ENCODE measurements at regions not wholly inside any gene's neighbourhood (a gene's known extent, or its start where the extent isn't known, plus 50 kb on each side); places are given as distances from the start of the nearest gene placed in this dataset.

DNA sequence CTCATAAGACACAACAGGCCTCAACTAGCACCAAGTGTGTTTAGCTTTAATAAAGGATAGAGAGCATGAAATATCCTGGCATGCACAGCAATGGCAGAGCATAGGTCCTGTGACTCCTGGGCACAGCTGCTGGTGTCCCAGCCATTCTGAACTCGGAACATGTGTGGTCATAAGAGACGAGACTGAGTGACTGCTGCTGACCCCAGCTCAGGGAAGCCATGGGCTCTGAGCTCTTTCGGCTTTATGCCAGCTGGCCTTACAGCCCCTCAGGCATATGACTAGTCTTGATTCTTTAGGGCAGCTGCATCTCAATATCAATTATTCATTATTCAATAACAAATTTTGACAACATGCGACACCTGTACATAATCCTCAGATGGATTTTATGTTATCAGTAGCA lies 62.4 kb upstream of the TOPAZ1 start:
- H3K27ac ChIP-seq (ENCODE audit: low read depth, low read length, severe bottlenecking) = no peak overlapping the region
- no peaks in the 10 kb centered on the region for H3K36me3 ChIP-seq (ENCODE audit: control insufficient read depth, insufficient read depth, low read length)
- no peaks in the 10 kb centered on the region for H3K9me3 ChIP-seq (ENCODE audit: control insufficient read depth, low read length)
- 83 to 95% methylated on average over 4 of the region's 4 CpGs for WGBS, 2 experiments (ENCODE audit: insufficient coverage in 2 of 2)
- no peak overlapping the region for H3K4me3 ChIP-seq (ENCODE audit: extremely low read depth, insufficient read depth, low read length, poor library complexity, severe bottlenecking)
- no peaks in the 10 kb centered on the region for H3K4me1 ChIP-seq (ENCODE audit: control insufficient read depth, insufficient read depth, low read length, poor library complexity, severe bottlenecking)

DNA sequence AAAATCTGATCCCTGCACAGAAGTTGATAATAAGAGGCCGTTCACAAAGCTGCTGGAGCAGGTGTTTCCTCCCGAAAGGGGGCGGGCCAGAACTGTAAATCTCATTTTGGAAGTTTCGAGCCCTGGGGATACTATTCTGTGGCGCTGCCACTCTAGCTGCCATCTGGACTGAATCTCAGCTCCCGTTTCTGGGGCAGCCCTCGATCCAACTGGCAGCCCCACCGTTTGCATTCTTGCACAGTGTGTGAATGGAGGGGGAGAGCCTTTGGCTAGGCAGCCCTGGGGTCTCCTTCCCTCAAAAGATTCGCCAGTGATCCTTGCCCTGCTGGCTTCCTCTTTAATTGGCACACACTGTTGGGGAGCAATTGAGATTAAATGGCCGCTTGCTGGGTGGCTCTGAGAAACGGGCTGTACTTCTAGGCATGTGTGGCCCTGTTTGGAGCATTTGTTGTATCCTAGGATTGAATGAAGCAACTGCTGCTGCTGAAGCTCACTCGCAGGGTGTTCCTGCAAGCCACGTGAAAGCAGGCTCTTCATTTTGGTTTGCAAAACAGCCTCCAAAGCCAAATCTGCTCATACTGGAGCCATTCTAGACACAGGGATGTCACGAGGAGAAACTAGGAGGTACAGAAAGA lies 57.2 kb upstream of the TOPAZ1 start:
- H3K4me1 ChIP-seq (ENCODE audit: control insufficient read depth, insufficient read depth, low read length, poor library complexity, severe bottlenecking) = no peaks in the 10 kb centered on the region
- no peaks in the 10 kb centered on the region for H3K36me3 ChIP-seq (ENCODE audit: control insufficient read depth, insufficient read depth, low read length)
- H3K9me3 ChIP-seq (ENCODE audit: control insufficient read depth, low read length) = no peaks in the 10 kb centered on the region
- no peak overlapping the region for H3K4me3 ChIP-seq (ENCODE audit: extremely low read depth, insufficient read depth, low read length, poor library complexity, severe bottlenecking)
- WGBS, 2 experiments (ENCODE audit: insufficient coverage in 2 of 2) = 71 to 79% methylated on average over 11 to 13 of the region's 14 CpGs
- no peak overlapping the region for H3K27ac ChIP-seq (ENCODE audit: low read depth, low read length, severe bottlenecking)

DNA sequence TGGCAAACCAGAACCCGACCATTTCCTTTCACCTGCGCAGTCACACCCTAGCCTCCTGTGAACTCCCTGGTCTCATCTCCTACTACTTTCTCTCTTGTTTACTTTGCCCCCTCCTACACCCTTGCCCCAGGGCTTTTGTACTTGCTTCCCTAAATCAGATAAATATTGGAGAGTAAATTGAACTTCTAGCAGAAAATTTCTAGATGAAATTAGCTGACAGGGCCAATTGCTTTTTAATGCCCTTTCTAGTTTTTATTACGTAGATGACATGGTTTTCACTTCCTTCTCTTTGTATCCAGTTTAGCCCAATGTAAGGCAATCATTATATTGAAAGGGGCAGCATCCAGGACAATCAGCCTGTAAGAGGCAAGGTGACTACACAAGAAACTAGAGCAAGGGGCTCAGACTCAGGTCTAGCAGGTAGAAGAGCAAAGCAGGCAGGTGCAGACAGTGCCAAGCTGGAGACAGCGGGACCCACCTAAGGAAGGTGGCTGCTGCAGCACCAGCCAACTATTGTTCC lies 56.2 kb upstream of the TOPAZ1 start:
- Histone ChIP-seq H3K27ac (ENCODE audit: low read depth, low read length, severe bottlenecking) (no peak overlapping the region), H3K36me3 (ENCODE audit: control insufficient read depth, insufficient read depth, low read length) (no peaks in the 10 kb centered on the region), H3K4me1 (ENCODE audit: control insufficient read depth, insufficient read depth, low read length, poor library complexity, severe bottlenecking) (no peaks in the 10 kb centered on the region), H3K4me3 (ENCODE audit: extremely low read depth, insufficient read depth, low read length, poor library complexity, severe bottlenecking) (no peak overlapping the region), H3K9me3 (ENCODE audit: control insufficient read depth, low read length) (no peaks in the 10 kb centered on the region)
- WGBS, 2 experiments (ENCODE audit: insufficient coverage in 2 of 2) = 80 to 84% methylated on average over 4 of the region's 4 CpGs

- H3K9me3 ChIP-seq (ENCODE audit: control insufficient read depth, low read length) = no peaks in the 10 kb centered on the region
- no peak overlapping the region for H3K4me3 ChIP-seq (ENCODE audit: extremely low read depth, insufficient read depth, low read length, poor library complexity, severe bottlenecking)
- H3K27ac ChIP-seq (ENCODE audit: low read depth, low read length, severe bottlenecking) = no peak overlapping the region
- no peaks in the 10 kb centered on the region for H3K4me1 ChIP-seq (ENCODE audit: control insufficient read depth, insufficient read depth, low read length, poor library complexity, severe bottlenecking)
- H3K36me3 ChIP-seq (ENCODE audit: control insufficient read depth, insufficient read depth, low read length) = no peaks in the 10 kb centered on the region
- WGBS, 2 experiments (ENCODE audit: insufficient coverage in 2 of 2) = 65 to 81% methylated on average over 2 of the region's 2 CpGs
These were observed 55.5 kb upstream of the TOPAZ1 start for GRCh38 chr3:44186111-44186672.

- Histone ChIP-seq H3K36me3 (ENCODE audit: control insufficient read depth, insufficient read depth, low read length) (no peaks in the 10 kb centered on the region), H3K4me3 (ENCODE audit: extremely low read depth, insufficient read depth, low read length, poor library complexity, severe bottlenecking) (no peak overlapping the region), H3K9me3 (ENCODE audit: control insufficient read depth, low read length) (peaks cover 2% of the 10 kb centered on the region), H3K27ac (ENCODE audit: low read depth, low read length, severe bottlenecking) (no peak overlapping the region), H3K4me1 (ENCODE audit: control insufficient read depth, insufficient read depth, low read length, poor library complexity, severe bottlenecking) (no peaks in the 10 kb centered on the region)
- WGBS, 2 experiments (ENCODE audit: insufficient coverage in 2 of 2) = 100% methylated on average over 1 of the region's 2 CpGs; no CpG with 5 or more reads in 1 of the 2 experiments
These were observed 55.0 kb upstream of the TOPAZ1 start for GRCh38 chr3:44186712-44187111.

All from mesodermal cell (in vitro differentiated cells).